WTC11 (cell line): ENCODE measurements at regions not wholly inside any gene's neighbourhood (a gene's known extent, or its start where the extent isn't known, plus 50 kb on each side); places are given as distances from the start of the nearest gene placed in this dataset.

Experiments used
- ATAC-seq: fragments of 200-7000 bp; cut with Tn5 transposase; 2 replicates; pipeline ENCODE4 v1.10.0; 2021; ENCODE audit warnings: mild to moderate bottlenecking, moderate library complexity
- CTCF ChIA-PET: fragments of 300-600 bp; sonication (Branson Sonifier 250); formaldehyde crosslinking; loops from one replicate; lab custom pipeline; 2021; ENCODE audit warnings: antibody characterized with exemption; lab: Charles Lee
- POLR2A ChIA-PET: fragments of 350-600 bp; sonication (Branson Sonifier 250); formaldehyde crosslinking; loops from one replicate; lab custom pipeline; 2021; ENCODE audit warnings: antibody characterized with exemption; lab: Charles Lee
- DNase-seq: peaks from one replicate; pipeline ENCODE4 v3.0.0; 2021; ENCODE audit warnings: low spot score
- H3K27ac Mint-ChIP-seq: 2 replicates; pipeline ENCODE4 v1.8.0; 2021; ENCODE audit warnings: mixed read lengths
- H3K27me3 Mint-ChIP-seq: 2 replicates; pipeline ENCODE4 v1.8.0; 2021; ENCODE audit warnings: low read depth, mild to moderate bottlenecking, moderate library complexity, mixed read lengths
- H3K36me3 Mint-ChIP-seq: 2 replicates; pipeline ENCODE4 v1.8.0; 2021; ENCODE audit warnings: mixed read lengths
- H3K4me1 Mint-ChIP-seq: 2 replicates; pipeline ENCODE4 v1.8.0; 2022; ENCODE audit warnings: mixed read lengths
- H3K4me3 Mint-ChIP-seq: 2 replicates; pipeline ENCODE4 v1.8.0; 2021; ENCODE audit warnings: mild to moderate bottlenecking, moderate library complexity, mixed read lengths
- H3K9me3 Mint-ChIP-seq: 2 replicates; pipeline ENCODE4 v1.8.0; 2021; ENCODE audit warnings: mixed read lengths
- CREB1 ChIP-seq: sonication (generic); formaldehyde crosslinking; IDR thresholded peaks from 2 replicates; pipeline ENCODE4 v1.8.0; 2023; ENCODE audit warnings: mild to moderate bottlenecking, missing genetic modification reagents
- CTCF ChIP-seq: fragments of 200-600 bp; IDR thresholded peaks from 2 replicates; pipeline ENCODE4 v1.8.0; 2022; ENCODE audit warnings: antibody characterized with exemption
- E2F1 ChIP-seq: sonication (generic); formaldehyde crosslinking; IDR thresholded peaks from 2 replicates; pipeline ENCODE4 v1.8.0; 2022; ENCODE audit warnings: mild to moderate bottlenecking, missing genetic modification reagents
- ELF4 ChIP-seq: sonication (generic); formaldehyde crosslinking; IDR thresholded peaks from 2 replicates; pipeline ENCODE4 v1.8.1; 2022; ENCODE audit warnings: low read depth, mild to moderate bottlenecking, moderate library complexity, missing genetic modification reagents
- EMX1 ChIP-seq: fragments of 250-450 bp; sonication (Bioruptor Pico); IDR thresholded peaks from 2 replicates; pipeline ENCODE4 v1.8.0; 2021; ENCODE audit warnings: mild to moderate bottlenecking
- ERG ChIP-seq: fragments of 250-450 bp; sonication (Bioruptor Pico); IDR thresholded peaks from 2 replicates; pipeline ENCODE4 v1.8.0; 2021; ENCODE audit warnings: mild to moderate bottlenecking
- HMGA2 ChIP-seq: fragments of 250-450 bp; sonication (Bioruptor Pico); IDR thresholded peaks from 2 replicates; pipeline ENCODE4 v1.4.0; 2021; ENCODE audit warnings: mild to moderate bottlenecking, moderate library complexity
- JUN ChIP-seq: sonication (generic); formaldehyde crosslinking; IDR thresholded peaks from 2 replicates; pipeline ENCODE4 v1.8.0; 2023; ENCODE audit warnings: mild to moderate bottlenecking, missing genetic modification reagents
- KAT7 ChIP-seq: sonication (generic); formaldehyde crosslinking; IDR thresholded peaks from 2 replicates; pipeline ENCODE4 v1.8.1; 2023; ENCODE audit warnings: missing genetic modification reagents, mild to moderate bottlenecking, borderline replicate concordance
- MAX ChIP-seq: sonication (generic); formaldehyde crosslinking; IDR thresholded peaks from 2 replicates; pipeline ENCODE4 v1.8.0; 2022; ENCODE audit warnings: mild to moderate bottlenecking, missing genetic modification reagents
- MLX ChIP-seq: sonication (generic); formaldehyde crosslinking; IDR thresholded peaks from 2 replicates; pipeline ENCODE4 v1.8.1; 2023; ENCODE audit warnings: mild to moderate bottlenecking, missing genetic modification reagents, moderate library complexity
- MXD4 ChIP-seq: fragments of 250-450 bp; sonication (Bioruptor Pico); IDR thresholded peaks from 2 replicates; pipeline ENCODE4 v1.8.0; 2021; ENCODE audit warnings: mild to moderate bottlenecking, moderate library complexity, borderline replicate concordance
- NFATC4 ChIP-seq: fragments of 250-450 bp; sonication (Bioruptor Pico); IDR thresholded peaks from 2 replicates; pipeline ENCODE4 v1.9.0; 2021; ENCODE audit warnings: mild to moderate bottlenecking
- NFYB ChIP-seq: sonication (generic); formaldehyde crosslinking; conservative IDR thresholded peaks from 2 replicates; pipeline ENCODE4 v1.8.0; 2022; ENCODE audit warnings: low read depth, missing genetic modification reagents
- PRDM15 ChIP-seq: sonication (generic); formaldehyde crosslinking; IDR thresholded peaks from 2 replicates; pipeline ENCODE4 v1.8.0; 2022; ENCODE audit warnings: missing genetic modification reagents
- RORB ChIP-seq: fragments of 250-450 bp; sonication (Bioruptor Pico); IDR thresholded peaks from 2 replicates; pipeline ENCODE4 v1.9.0; 2021; ENCODE audit warnings: mild to moderate bottlenecking
- ZBTB43 ChIP-seq: sonication (generic); formaldehyde crosslinking; IDR thresholded peaks from 2 replicates; pipeline ENCODE4 v1.8.1; 2023; ENCODE audit warnings: mild to moderate bottlenecking, missing genetic modification reagents
- ZNF138 ChIP-seq: sonication (generic); formaldehyde crosslinking; conservative IDR thresholded peaks from 2 replicates; pipeline ENCODE4 v1.8.1; 2022; ENCODE audit warnings: mild to moderate bottlenecking, moderate library complexity, missing genetic modification reagents
- ZNF317 ChIP-seq: sonication (generic); formaldehyde crosslinking; IDR thresholded peaks from 2 replicates; pipeline ENCODE4 v1.8.1; 2023; ENCODE audit warnings: low read depth, mild to moderate bottlenecking, moderate library complexity, missing genetic modification reagents, borderline replicate concordance
- ZNF532 ChIP-seq: fragments of 250-450 bp; sonication (Bioruptor Pico); IDR thresholded peaks from 2 replicates; pipeline ENCODE4 v1.9.0; 2021; ENCODE audit warnings: mild to moderate bottlenecking, borderline replicate concordance

- TF ChIP-seq RORB, result no peak
- TF ChIP-seq NFYB (CRISPR knock-in tag), result no peak
- TF ChIP-seq MLX (CRISPR knock-in tag), result no peak
- no peak for TF ChIP-seq KAT7 (CRISPR knock-in tag)
- no peak for TF ChIP-seq CREB1 (CRISPR knock-in tag)
- TF ChIP-seq, all 79 proteins: peak for 0
Observed at GRCh38 chr3:182575941-182576340, 217.4 kb upstream of the ATP11B start (continued).

- H3K27me3 Mint-ChIP-seq, result no peaks in the 10 kb centered on the region
- H3K36me3 Mint-ChIP-seq, result no peaks in the 10 kb centered on the region
- TF ChIP-seq ZNF532 (CRISPR knock-in tag) (no peak), CTCF (no peak), ZBTB43 (CRISPR knock-in tag) (no peak), MXD4 (CRISPR knock-in tag) (no peak), NFATC4 (no peak), HMGA2 (CRISPR knock-in tag) (no peak), ZNF317 (CRISPR knock-in tag) (no peak), E2F1 (CRISPR knock-in tag) (no peak), ERG (CRISPR knock-in tag) (no peak), MAX (CRISPR knock-in tag) (no peak), ZNF138 (CRISPR knock-in tag) (no peak), EMX1 (CRISPR knock-in tag) (no peak), PRDM15 (CRISPR knock-in tag) (no peak), JUN (CRISPR knock-in tag) (no peak), ELF4 (CRISPR knock-in tag) (no peak)
- DNase-seq (no peak), ATAC-seq (no peak)
- ChIA-PET CTCF (interaction anchor here (0.5 kb wide), 1 partner anchor 13 kb away, joined by 5 read pairs; no protein-coding TSS in a partner anchor), POLR2A (no interaction called here)
- no peaks in the 10 kb centered on the region for H3K4me1 Mint-ChIP-seq
- H3K9me3 Mint-ChIP-seq, result no peaks in the 10 kb centered on the region
- no peak overlapping the region for H3K27ac Mint-ChIP-seq
- no peak overlapping the region for H3K4me3 Mint-ChIP-seq
Observed at GRCh38 chr3:182583545-182583944, 209.8 kb upstream of the ATP11B start.
